Activated CD4-positive, alpha-beta T cell treated with anti-CD3 and anti-CD28 coated beads for 4 hours (primary cell): ENCODE measurements at regions not wholly inside any gene's neighbourhood (a gene's known extent, or its start where the extent isn't known, plus 50 kb on each side); places are given as distances from the start of the nearest gene placed in this dataset.

ENCODE experiments used
- DNase-seq, 2 donors: peaks; one replicate each; pipeline ENCODE4 v3.0.0-alpha.2; 2020

- no peak for DNase-seq
Observed at GRCh38 chr16:18050777-18051176, 285.8 kb downstream of the NPIPA8 start.

GRCh38 chr16:18050234-18050633 is 286.3 kb downstream of the NPIPA8 start:
- DNase-seq = no peak

GRCh38 chr16:18049547-18050133 is 286.9 kb downstream of the NPIPA8 start:
- no peak for DNase-seq

GRCh38 chr16:18048853-18049546 is 287.5 kb downstream of the NPIPA8 start:
- no peak for DNase-seq

GRCh38 chr16:18047761-18048160 is 288.8 kb downstream of the NPIPA8 start:
- DNase-seq = no peak

GRCh38 chr16:18045356-18045755 is 291.2 kb downstream of the NPIPA8 start:
- DNase-seq = no peak

- no peak for DNase-seq
Observed at GRCh38 chr16:18041864-18042834, 294.4 kb downstream of the NPIPA8 start.

GRCh38 chr16:18039931-18040330 is 296.6 kb downstream of the NPIPA8 start:
- no peak for DNase-seq

- DNase-seq = no peak
Observed at GRCh38 chr16:18037051-18037450, 299.5 kb downstream of the NPIPA8 start.

- no peak for DNase-seq
Observed at GRCh38 chr16:18024611-18025010, 311.9 kb downstream of the NPIPA8 start.

GRCh38 chr16:18018376-18018775 is 318.2 kb downstream of the NPIPA8 start:
- no peak for DNase-seq

- no peak for DNase-seq
Observed at GRCh38 chr16:18013863-18014262, 322.7 kb downstream of the NPIPA8 start.

GRCh38 chr16:18008356-18008755 is 328.2 kb downstream of the NPIPA8 start:
- DNase-seq = no peak

- DNase-seq = no peak
Observed at GRCh38 chr16:18003033-18003432, 333.5 kb downstream of the NPIPA8 start.

GRCh38 chr16:17998996-17999395 is 337.5 kb downstream of the NPIPA8 start:
- no peak for DNase-seq

GRCh38 chr16:17998550-17998949 is 338.0 kb downstream of the NPIPA8 start:
- DNase-seq = no peak

- DNase-seq = no peak
Observed at GRCh38 chr16:17994027-17994426, 342.5 kb downstream of the NPIPA8 start.

- no peak for DNase-seq
Observed at GRCh38 chr16:17992416-17992815, 344.1 kb downstream of the NPIPA8 start.

- no peak for DNase-seq
Observed at GRCh38 chr16:17989255-17989654, 347.3 kb downstream of the NPIPA8 start.

- DNase-seq = no peak
Observed at GRCh38 chr16:17988839-17989238, 347.7 kb downstream of the NPIPA8 start.

- no peak for DNase-seq
Observed at GRCh38 chr16:17986991-17987390, 349.5 kb downstream of the NPIPA8 start.

- no peak for DNase-seq
Observed at GRCh38 chr16:17984810-17985209, 351.7 kb downstream of the NPIPA8 start.

- DNase-seq = no peak
Observed at GRCh38 chr16:17983847-17984639, 352.5 kb downstream of the NPIPA8 start.
